ENCODE measurements at regions not wholly inside any gene's neighbourhood (a gene's known extent, or its start where the extent isn't known, plus 50 kb on each side); places are given as distances from the start of the nearest gene placed in this dataset.
A peak's percentile ranks its signal among the peaks of the same experiment; 100 is the strongest.

DNA sequence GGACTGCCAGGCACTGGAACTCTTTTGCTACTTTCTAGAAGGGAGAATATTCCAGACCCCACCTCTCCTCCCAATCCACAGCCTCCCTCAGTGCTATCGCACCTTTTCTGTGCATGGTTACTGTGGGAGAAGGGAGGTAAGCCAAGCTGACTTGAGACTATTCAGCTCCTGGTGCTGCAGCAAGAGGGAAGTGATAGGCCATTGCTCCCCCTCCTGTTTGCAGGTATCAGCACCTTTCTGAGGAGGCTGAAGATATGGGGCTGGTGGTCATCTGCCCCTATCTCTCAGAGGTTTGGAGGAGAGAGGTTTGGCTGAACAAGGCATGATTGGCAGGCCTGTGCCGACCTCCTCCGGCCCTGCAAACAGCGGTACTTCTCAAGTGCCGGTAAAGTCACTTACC lies 103.3 kb upstream of the GATB start:
- H3K9ac ChIP-seq (ENCODE audit: control insufficient read depth, insufficient read depth, low read length): no peak overlapping the region
- intact Hi-C loops (cut with micrococcal nuclease; ENCODE audit: unreplicated experiment): no loop called here
- no peaks in the 10 kb centered on the region for H3K36me3 ChIP-seq (ENCODE audit: control insufficient read depth in 2 of 2, insufficient read depth in 2 of 2, low read length in 1 of 2)
- in situ Hi-C loops (cut with MboI): no loop called here
- ChIA-PET RAD21 (ENCODE audit: unreplicated experiment) (no interaction called here), POLR2A (no interaction called here), CTCF (no interaction called here), SMC1A (ENCODE audit: uncharacterized antibody, unreplicated experiment) (interaction anchor here (1.0 kb wide), 1 partner anchor 475 kb away, joined by 3 read pairs; no protein-coding TSS in a partner anchor)
- no peaks in the 10 kb centered on the region for H4K20me1 ChIP-seq (ENCODE audit: control insufficient read depth, insufficient read depth)
- H3K4me3 ChIP-seq: no peak overlapping the region
- no peaks in the 10 kb centered on the region for H3K79me2 ChIP-seq (ENCODE audit: control insufficient read depth, insufficient read depth, low read length)
- no peak for TF ChIP-seq YY1 (IDR thresholded peaks at IDR 0.05; ENCODE audit: low read depth, low read length)
- peak; percentile 9; the same call in 1 of the 2 replicates for TF ChIP-seq RAD21 (IDR thresholded peaks at IDR 0.05; ENCODE audit: insufficient read depth, low read depth, low read length)
- H2AFZ ChIP-seq (ENCODE audit: control insufficient read depth, low read depth, low read length): no peak overlapping the region
- no peak for DNase-seq (ENCODE audit: low read depth, low spot score)
- H3K4me1 ChIP-seq (ENCODE audit: control insufficient read depth, insufficient read depth, low read length): no peaks in the 10 kb centered on the region
- FAIRE-seq: no peak
- no TSS peak for BruUV-seq (replicated peaks)
- no peaks in the 10 kb centered on the region for H3K27me3 ChIP-seq (replicated peaks in 1 of 2; ENCODE audit: control insufficient read depth in 2 of 2, insufficient read depth in 2 of 2, low read length in 1 of 2)
- no peaks in the 10 kb centered on the region; the same call in 2 of the 3 replicates for H3K9me3 ChIP-seq (replicated peaks; ENCODE audit: control insufficient read depth, insufficient read depth, low read length)
- 84% methylated on average over 5 of the region's 5 CpGs for WGBS (ENCODE audit: insufficient coverage, insufficient replicate concordance, low lambda C conversion rate, missing lambda C conversion rate)
- no peak for ATAC-seq
- no peak overlapping the region for H3K4me2 ChIP-seq (ENCODE audit: control insufficient read depth, insufficient read depth)
- no peak overlapping the region for H3K27ac ChIP-seq (ENCODE audit: control insufficient read depth, insufficient read depth)

DNA sequence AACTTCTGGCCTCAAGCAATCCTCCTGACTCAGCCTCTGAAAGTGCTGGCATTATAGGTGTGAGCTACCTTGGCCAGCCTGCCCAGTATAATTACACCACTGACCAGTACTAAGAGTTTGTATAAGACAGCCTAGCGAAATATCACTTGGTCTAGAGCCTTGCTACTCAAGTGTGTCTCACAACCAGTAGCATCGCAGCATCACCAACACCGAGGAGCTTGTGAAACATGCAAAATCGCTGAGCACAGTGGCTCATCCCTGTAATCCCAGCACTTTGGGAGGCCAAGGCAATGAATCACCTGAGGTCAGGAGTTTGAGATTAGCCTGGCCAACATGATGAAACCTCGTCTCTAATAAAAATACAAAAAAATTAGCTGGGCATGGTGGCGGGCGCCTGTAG lies 102.0 kb upstream of the GATB start:
- 37% methylated on average over 7 of the region's 7 CpGs for WGBS (ENCODE audit: insufficient coverage, insufficient replicate concordance, low lambda C conversion rate, missing lambda C conversion rate)
- no peaks in the 10 kb centered on the region; the same call in 2 of the 3 replicates for H3K9me3 ChIP-seq (replicated peaks; ENCODE audit: control insufficient read depth, insufficient read depth, low read length)
- no peak overlapping the region for H3K4me3 ChIP-seq
- no peaks in the 10 kb centered on the region; a peak in 1 of 4 replicates for H3K27me3 ChIP-seq (replicated peaks in 1 of 2; ENCODE audit: control insufficient read depth in 2 of 2, insufficient read depth in 2 of 2, low read length in 1 of 2)
- FAIRE-seq: no peak
- DNase-seq (ENCODE audit: low read depth, low spot score): no peak
- no peak overlapping the region for H2AFZ ChIP-seq (ENCODE audit: control insufficient read depth, low read depth, low read length)
- ChIA-PET SMC1A (ENCODE audit: uncharacterized antibody, unreplicated experiment) (interaction anchor here (1.2 kb wide), 1 partner anchor 25 kb away, joined by 3 read pairs; no protein-coding TSS in a partner anchor), CTCF (no interaction called here), RAD21 (ENCODE audit: unreplicated experiment) (no interaction called here), POLR2A (no interaction called here)
- H3K4me2 ChIP-seq (ENCODE audit: control insufficient read depth, insufficient read depth): no peak overlapping the region
- no peak overlapping the region for H3K27ac ChIP-seq (ENCODE audit: control insufficient read depth, insufficient read depth)
- H3K9ac ChIP-seq (ENCODE audit: control insufficient read depth, insufficient read depth, low read length): no peak overlapping the region
- no peak for ATAC-seq
- H4K20me1 ChIP-seq (ENCODE audit: control insufficient read depth, insufficient read depth): no peaks in the 10 kb centered on the region
- no peaks in the 10 kb centered on the region for H3K36me3 ChIP-seq (ENCODE audit: control insufficient read depth in 2 of 2, insufficient read depth in 2 of 2, low read length in 1 of 2)
- H3K4me1 ChIP-seq (ENCODE audit: control insufficient read depth, insufficient read depth, low read length): no peaks in the 10 kb centered on the region
- in situ Hi-C loops (cut with MboI) (no loop called here), intact Hi-C loops (cut with micrococcal nuclease; ENCODE audit: unreplicated experiment) (no loop called here)
- no TSS peak for BruUV-seq (replicated peaks)
- H3K79me2 ChIP-seq (ENCODE audit: control insufficient read depth, insufficient read depth, low read length): no peaks in the 10 kb centered on the region
- TF ChIP-seq SUPT20H (IDR thresholded peaks at IDR 0.05; ENCODE audit: borderline replicate concordance, control insufficient read depth, low read depth, low read length): no peak
- no peak for TF ChIP-seq IKZF1 (conservative IDR thresholded peaks at IDR 0.05)
- no peak for TF ChIP-seq RELA (IDR thresholded peaks at IDR 0.05; ENCODE audit: borderline replicate concordance, partially characterized antibody)
- no peak for TF ChIP-seq MTA3 (IDR thresholded peaks at IDR 0.05; ENCODE audit: borderline replicate concordance, low read length)
- TF ChIP-seq NBN (IDR thresholded peaks at IDR 0.05): no peak
- no peak for TF ChIP-seq CREM (IDR thresholded peaks at IDR 0.05; ENCODE audit: low read depth)
- no peak for TF ChIP-seq RB1 (IDR thresholded peaks at IDR 0.05; ENCODE audit: borderline replicate concordance)
- TF ChIP-seq NFYA (IDR thresholded peaks at IDR 0.05; ENCODE audit: borderline replicate concordance, low read depth, low read length): no peak
- no peak for TF ChIP-seq FOXM1 (IDR thresholded peaks at IDR 0.05; ENCODE audit: low read depth, low read length)
- TF ChIP-seq, protein P1, sequence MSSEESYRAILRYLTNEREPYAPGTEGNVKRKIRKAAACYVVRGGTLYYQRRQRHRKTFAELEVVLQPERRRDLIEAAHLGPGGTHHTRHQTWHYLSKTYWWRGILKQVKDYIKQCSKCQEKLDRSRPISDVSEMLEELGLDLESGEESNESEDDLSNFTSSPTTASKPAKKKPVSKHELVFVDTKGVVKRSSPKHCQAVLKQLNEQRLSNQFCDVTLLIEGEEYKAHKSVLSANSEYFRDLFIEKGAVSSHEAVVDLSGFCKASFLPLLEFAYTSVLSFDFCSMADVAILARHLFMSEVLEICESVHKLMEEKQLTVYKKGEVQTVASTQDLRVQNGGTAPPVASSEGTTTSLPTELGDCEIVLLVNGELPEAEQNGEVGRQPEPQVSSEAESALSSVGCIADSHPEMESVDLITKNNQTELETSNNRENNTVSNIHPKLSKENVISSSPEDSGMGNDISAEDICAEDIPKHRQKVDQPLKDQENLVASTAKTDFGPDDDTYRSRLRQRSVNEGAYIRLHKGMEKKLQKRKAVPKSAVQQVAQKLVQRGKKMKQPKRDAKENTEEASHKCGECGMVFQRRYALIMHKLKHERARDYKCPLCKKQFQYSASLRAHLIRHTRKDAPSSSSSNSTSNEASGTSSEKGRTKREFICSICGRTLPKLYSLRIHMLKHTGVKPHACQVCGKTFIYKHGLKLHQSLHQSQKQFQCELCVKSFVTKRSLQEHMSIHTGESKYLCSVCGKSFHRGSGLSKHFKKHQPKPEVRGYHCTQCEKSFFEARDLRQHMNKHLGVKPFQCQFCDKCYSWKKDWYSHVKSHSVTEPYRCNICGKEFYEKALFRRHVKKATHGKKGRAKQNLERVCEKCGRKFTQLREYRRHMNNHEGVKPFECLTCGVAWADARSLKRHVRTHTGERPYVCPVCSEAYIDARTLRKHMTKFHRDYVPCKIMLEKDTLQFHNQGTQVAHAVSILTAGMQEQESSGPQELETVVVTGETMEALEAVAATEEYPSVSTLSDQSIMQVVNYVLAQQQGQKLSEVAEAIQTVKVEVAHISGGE (CRISPR knock-in tag; IDR thresholded peaks at IDR 0.05): no peak
- TF ChIP-seq, protein P2, sequence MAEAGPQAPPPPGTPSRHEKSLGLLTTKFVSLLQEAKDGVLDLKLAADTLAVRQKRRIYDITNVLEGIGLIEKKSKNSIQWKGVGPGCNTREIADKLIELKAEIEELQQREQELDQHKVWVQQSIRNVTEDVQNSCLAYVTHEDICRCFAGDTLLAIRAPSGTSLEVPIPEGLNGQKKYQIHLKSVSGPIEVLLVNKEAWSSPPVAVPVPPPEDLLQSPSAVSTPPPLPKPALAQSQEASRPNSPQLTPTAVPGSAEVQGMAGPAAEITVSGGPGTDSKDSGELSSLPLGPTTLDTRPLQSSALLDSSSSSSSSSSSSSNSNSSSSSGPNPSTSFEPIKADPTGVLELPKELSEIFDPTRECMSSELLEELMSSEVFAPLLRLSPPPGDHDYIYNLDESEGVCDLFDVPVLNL (IDR thresholded peaks at IDR 0.05; ENCODE audit: low read depth, low read length): no peak
- no peak for TF ChIP-seq MTA2 (IDR thresholded peaks at IDR 0.05; ENCODE audit: low read depth)
- TF ChIP-seq SMAD1 (IDR thresholded peaks at IDR 0.05; ENCODE audit: low read depth, partially characterized antibody): no peak
- TF ChIP-seq BRCA1 (IDR thresholded peaks at IDR 0.05; ENCODE audit: low read depth, low read length): no peak

Measured in GM12878 (cell line).